Upper lobe of right lung (tissue), 1 donor: ENCODE measurements at regions not wholly inside any gene's neighbourhood (a gene's known extent, or its start where the extent isn't known, plus 50 kb on each side); places are given as distances from the start of the nearest gene placed in this dataset.
A peak's percentile ranks its signal among the peaks of the same experiment; 100 is the strongest.
"Not testable (repeated sequence)": the region's sequence is repeated elsewhere in the genome, so short reads cannot be mapped to it uniquely, and the experiment has no call there.

Experiments used
- ATAC-seq: fragments of 200-7000 bp; cut with Tn5 transposase; one replicate; pipeline ENCODE4 v1.9.1; 2020; ENCODE audit warnings: mild to moderate bottlenecking, moderate library complexity
- DNase-seq: peaks from one replicate; pipeline ENCODE4 v3.0.0-alpha.2; 2020
- H3K27ac ChIP-seq: fragments of 200-600 bp; one replicate; pipeline ENCODE4 v1.8.0; 2022
- H3K27me3 ChIP-seq: fragments of 200-600 bp; one replicate; pipeline ENCODE4 v1.8.0; 2022; ENCODE audit warnings: mild to moderate bottlenecking
- H3K36me3 ChIP-seq: fragments of 200-600 bp; one replicate; pipeline ENCODE4 v1.8.0; 2022
- H3K4me1 ChIP-seq: fragments of 200-600 bp; one replicate; pipeline ENCODE4 v1.8.0; 2022
- H3K4me3 ChIP-seq: fragments of 200-600 bp; one replicate; pipeline ENCODE4 v1.8.0; 2022; ENCODE audit warnings: mild to moderate bottlenecking
- H3K9me3 ChIP-seq: fragments of 200-600 bp; one replicate; pipeline ENCODE4 v1.8.0; 2022
- intact Hi-C: fragments of 100-400 bp; cut with DNase I; formaldehyde crosslinking; loops from one replicate; pipeline ENCODE4 v1.11.0; 2022
- TF ChIP-seq, protein P1 (sequence below): fragments of 200-600 bp; IDR thresholded peaks from one replicate; pipeline ENCODE4 v1.8.0; 2022; ENCODE audit warnings: antibody characterized with exemption
- donor health status: DM: no; HTN: yes; CAD: no; lungs with severe emphysema.

DNA sequence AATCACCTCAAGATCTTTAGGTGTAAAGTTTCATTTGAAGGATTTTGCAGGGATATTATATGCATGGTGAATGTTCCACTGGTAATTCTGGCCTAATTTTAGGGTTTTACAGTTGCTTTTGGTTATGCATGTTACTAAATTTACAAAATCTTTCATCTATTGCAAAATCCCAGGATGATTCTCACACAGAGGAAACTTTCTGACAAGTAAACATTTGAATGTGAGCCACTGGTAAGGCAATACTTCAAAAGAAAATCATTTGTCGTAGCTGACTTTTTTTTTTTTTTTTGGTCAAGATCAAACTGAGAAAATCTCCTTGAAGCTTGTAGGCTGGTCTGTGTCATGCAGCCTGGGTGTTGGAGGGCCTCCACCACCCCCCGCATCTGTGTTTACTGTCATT is 141.9 kb upstream of the EXOC2 start:
- Histone ChIP-seq H3K27me3 (no peaks in the 10 kb centered on the region), H3K4me3 (no peak overlapping the region), H3K27ac (no peak overlapping the region), H3K4me1 (peaks cover 6% of the 10 kb centered on the region), H3K36me3 (no peaks in the 10 kb centered on the region), H3K9me3 (no peaks in the 10 kb centered on the region)
- no peak for ATAC-seq
- no peak for DNase-seq
- intact Hi-C loops = no loop called here
- TF ChIP-seq, protein P1, sequence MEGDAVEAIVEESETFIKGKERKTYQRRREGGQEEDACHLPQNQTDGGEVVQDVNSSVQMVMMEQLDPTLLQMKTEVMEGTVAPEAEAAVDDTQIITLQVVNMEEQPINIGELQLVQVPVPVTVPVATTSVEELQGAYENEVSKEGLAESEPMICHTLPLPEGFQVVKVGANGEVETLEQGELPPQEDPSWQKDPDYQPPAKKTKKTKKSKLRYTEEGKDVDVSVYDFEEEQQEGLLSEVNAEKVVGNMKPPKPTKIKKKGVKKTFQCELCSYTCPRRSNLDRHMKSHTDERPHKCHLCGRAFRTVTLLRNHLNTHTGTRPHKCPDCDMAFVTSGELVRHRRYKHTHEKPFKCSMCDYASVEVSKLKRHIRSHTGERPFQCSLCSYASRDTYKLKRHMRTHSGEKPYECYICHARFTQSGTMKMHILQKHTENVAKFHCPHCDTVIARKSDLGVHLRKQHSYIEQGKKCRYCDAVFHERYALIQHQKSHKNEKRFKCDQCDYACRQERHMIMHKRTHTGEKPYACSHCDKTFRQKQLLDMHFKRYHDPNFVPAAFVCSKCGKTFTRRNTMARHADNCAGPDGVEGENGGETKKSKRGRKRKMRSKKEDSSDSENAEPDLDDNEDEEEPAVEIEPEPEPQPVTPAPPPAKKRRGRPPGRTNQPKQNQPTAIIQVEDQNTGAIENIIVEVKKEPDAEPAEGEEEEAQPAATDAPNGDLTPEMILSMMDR = no peak

DNA sequence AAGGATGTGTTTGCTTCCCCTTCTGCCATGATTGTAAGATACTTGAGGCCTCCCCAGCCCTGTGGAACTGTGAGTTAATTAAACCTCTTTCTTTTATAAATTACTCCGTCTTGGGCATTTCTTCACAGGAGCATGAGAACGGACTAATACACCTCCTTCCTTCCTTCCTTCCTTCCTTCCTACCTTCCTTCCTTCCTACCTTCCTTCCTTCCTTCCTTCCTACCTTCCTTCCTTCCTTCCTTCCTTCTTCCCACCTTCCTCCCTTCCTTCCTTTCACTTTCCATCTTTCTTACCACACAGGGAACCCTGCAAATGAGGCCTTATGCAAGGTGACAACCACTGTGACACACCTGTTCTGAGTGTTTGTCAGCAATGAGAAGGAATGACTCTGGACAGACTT is 141.3 kb upstream of the EXOC2 start:
- intact Hi-C loops = no loop called here
- Histone ChIP-seq H3K9me3 (no peaks in the 10 kb centered on the region), H3K4me1 (peaks cover 6% of the 10 kb centered on the region), H3K4me3 (no peak overlapping the region), H3K27me3 (no peaks in the 10 kb centered on the region), H3K27ac (no peak overlapping the region), H3K36me3 (no peaks in the 10 kb centered on the region)
- TF ChIP-seq, protein P1 = no peak
- ATAC-seq = no peak
- no peak for DNase-seq

DNA sequence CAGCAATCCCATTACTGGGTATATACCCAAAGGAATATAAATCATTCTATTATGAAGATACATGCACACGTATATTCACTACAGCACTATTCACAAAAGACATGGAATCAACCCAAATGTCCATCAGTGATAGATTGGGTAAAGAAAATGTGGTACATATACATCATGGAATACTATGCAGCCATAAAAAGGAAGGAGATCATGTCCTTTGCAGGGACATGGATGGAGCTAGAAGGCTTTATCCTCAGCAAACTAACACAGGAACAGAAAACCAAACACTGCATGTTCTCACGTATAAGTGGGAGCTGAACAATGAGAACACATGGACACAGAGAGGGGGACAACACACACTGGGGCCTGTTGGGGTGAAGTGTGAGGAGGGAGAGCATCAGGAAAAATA is 139.9 kb upstream of the EXOC2 start:
- intact Hi-C loops, H3K4me3 ChIP-seq, H3K36me3 ChIP-seq, ATAC-seq, H3K9me3 ChIP-seq, H3K27me3 ChIP-seq, H3K4me1 ChIP-seq, H3K27ac ChIP-seq, DNase-seq: not testable (repeated sequence)

DNA sequence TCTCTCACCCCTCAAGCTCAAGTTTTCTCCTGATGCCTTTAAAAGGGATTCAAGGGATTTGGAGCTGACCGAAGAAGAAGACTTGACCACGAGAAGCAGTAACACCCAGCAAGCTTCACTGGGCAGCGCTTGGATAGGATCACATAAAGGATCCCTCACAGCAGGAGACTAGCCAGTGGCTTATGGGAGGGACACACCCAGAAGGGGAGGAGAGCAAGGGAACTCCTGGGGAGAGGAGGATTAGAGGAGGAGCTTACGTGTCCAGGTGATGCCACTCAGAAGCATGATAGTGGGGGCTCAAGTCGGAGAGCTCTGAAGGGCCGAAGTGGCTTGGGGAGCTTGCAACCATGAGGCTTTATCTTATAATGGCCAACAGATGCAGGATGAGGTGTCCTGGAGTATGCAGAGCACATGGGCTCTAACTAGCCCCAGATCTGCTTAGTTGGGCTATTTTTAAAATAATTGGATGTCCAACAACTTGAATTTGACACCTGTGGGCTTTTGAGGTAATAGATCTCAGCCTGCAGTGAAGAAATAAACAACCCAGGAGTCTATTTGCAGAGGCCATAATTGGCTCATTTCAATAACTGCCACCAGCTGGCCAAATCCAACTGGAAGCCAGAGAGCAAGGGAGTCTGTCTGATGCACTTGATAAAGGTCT is 137.9 kb upstream of the EXOC2 start:
- no peak overlapping the region for H3K4me3 ChIP-seq
- no peaks in the 10 kb centered on the region for H3K36me3 ChIP-seq
- no peaks in the 10 kb centered on the region for H3K9me3 ChIP-seq
- DNase-seq = no peak
- H3K4me1 ChIP-seq = peaks cover 6% of the 10 kb centered on the region
- H3K27me3 ChIP-seq = no peaks in the 10 kb centered on the region
- no peak overlapping the region for H3K27ac ChIP-seq
- ATAC-seq = no peak
- TF ChIP-seq, protein P1 = no peak
- intact Hi-C loops = no loop called here

DNA sequence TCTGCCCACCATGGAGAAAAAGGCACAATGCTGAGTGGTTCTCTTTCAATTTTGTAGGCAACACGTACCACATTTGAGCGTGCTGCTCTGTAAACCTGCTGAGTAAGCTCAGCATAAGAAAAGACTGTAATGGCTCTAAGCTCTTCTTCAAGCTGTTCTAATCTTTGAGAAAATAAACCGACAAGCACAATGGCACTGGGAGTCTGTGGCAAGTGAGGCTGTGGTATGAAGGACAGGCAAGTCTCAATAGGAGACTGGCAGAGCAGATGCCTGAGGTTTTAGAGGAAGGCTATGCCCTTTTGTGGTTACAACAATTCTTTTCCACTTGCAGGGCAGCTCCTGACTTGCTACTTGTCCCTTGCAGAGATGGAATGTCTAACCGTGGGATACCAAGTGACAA is 136.7 kb upstream of the EXOC2 start:
- ATAC-seq = no peak
- no peaks in the 10 kb centered on the region for H3K27me3 ChIP-seq
- H3K27ac ChIP-seq = no peak overlapping the region
- intact Hi-C loops = no loop called here
- no peak overlapping the region for H3K4me3 ChIP-seq
- DNase-seq = no peak
- H3K9me3 ChIP-seq = no peaks in the 10 kb centered on the region
- H3K4me1 ChIP-seq = no peaks in the 10 kb centered on the region
- TF ChIP-seq, protein P1 = no peak
- H3K36me3 ChIP-seq = no peaks in the 10 kb centered on the region

DNA sequence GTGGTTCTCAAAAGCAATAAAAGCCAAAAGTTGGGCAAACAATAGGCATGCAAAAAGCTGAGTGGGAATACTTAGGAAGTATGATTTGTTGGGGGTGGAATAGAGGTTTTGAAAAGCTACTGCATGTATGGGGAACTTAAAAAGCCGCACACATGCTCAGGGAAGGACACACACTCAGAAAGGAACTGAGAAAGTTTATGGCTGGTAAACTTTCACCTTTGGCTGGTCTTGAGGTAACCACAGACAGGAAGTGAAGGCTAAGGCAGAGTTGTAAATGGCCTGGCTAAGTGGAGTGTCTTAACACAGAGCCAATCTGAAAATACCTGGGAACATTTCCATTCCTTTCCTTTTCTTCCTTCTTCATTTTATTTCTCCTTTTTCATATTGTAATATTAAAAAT is 134.5 kb upstream of the EXOC2 start:
- DNase-seq = no peak
- H3K4me1 ChIP-seq = no peaks in the 10 kb centered on the region
- no peaks in the 10 kb centered on the region for H3K27me3 ChIP-seq
- intact Hi-C loops = no loop called here
- H3K9me3 ChIP-seq = no peaks in the 10 kb centered on the region
- H3K27ac ChIP-seq = no peak overlapping the region
- peak; percentile 64 for ATAC-seq
- H3K36me3 ChIP-seq = no peaks in the 10 kb centered on the region
- TF ChIP-seq, protein P1 = no peak
- H3K4me3 ChIP-seq = no peak overlapping the region
